Upper lobe of left lung (tissue), 4 donors: ENCODE measurements at regions not wholly inside any gene's neighbourhood (a gene's known extent, or its start where the extent isn't known, plus 50 kb on each side); places are given as distances from the start of the nearest gene placed in this dataset.

Experiments used
- POLR2A ChIP-seq, 4 donors: fragments of 450-650 bp; IDR thresholded peaks; one replicate each; pipeline ENCODE4 v1.5.1; 2016 to 2017; ENCODE audit warnings: antibody characterized with exemption in 4 of 4, mild to moderate bottlenecking in 2 of 4
- TF ChIP-seq, protein P1 (sequence below), 6 experiments: fragments of 450-650 bp in 4 of 6; fragments of 200-600 bp in 2 of 6; sonication (generic) in 2 of 6; IDR thresholded peaks; one replicate each; pipeline ENCODE4 v1.5.1; 2016 to 2019; ENCODE audit warnings: antibody characterized with exemption in 6 of 6

DNA sequence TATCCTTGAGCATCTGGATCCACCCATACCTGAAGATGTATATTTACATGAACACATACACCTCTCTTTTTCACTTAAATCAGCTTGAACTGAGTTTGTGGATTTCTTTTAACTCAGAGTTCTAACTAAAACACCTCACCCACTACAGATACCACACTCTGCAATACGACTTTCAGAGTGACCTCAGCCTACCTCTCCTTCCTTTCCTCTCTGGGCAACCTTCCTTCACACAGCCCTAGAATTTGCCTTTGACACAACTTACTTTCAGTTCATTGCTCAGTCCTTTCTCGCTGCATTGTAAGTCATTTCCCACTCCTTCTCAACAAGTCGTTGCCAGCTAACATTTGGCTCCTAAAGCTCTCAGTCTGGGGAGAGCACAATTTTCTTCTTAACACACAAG, 151.9 kb upstream of the IRX3 start:
- TF ChIP-seq, protein P1, sequence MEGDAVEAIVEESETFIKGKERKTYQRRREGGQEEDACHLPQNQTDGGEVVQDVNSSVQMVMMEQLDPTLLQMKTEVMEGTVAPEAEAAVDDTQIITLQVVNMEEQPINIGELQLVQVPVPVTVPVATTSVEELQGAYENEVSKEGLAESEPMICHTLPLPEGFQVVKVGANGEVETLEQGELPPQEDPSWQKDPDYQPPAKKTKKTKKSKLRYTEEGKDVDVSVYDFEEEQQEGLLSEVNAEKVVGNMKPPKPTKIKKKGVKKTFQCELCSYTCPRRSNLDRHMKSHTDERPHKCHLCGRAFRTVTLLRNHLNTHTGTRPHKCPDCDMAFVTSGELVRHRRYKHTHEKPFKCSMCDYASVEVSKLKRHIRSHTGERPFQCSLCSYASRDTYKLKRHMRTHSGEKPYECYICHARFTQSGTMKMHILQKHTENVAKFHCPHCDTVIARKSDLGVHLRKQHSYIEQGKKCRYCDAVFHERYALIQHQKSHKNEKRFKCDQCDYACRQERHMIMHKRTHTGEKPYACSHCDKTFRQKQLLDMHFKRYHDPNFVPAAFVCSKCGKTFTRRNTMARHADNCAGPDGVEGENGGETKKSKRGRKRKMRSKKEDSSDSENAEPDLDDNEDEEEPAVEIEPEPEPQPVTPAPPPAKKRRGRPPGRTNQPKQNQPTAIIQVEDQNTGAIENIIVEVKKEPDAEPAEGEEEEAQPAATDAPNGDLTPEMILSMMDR (IDR thresholded peaks at IDR 0.05): no peak
- no peak for TF ChIP-seq POLR2A (IDR thresholded peaks at IDR 0.05)
